Fibroblast of villous mesenchyme (primary cell): ENCODE measurements at regions not wholly inside any gene's neighbourhood (a gene's known extent, or its start where the extent isn't known, plus 50 kb on each side); places are given as distances from the start of the nearest gene placed in this dataset.

Experiments
- DNase-seq: peaks from one replicate; pipeline ENCODE4 v3.0.0-alpha.2; 2010; ENCODE audit warnings: low read depth
- H3K4me3 ChIP-seq: 2 replicates; pipeline ENCODE4 v1.5.1; 2011; ENCODE audit warnings: low read depth, mild to moderate bottlenecking, low read length
- TF ChIP-seq, protein P1 (sequence below): IDR thresholded peaks from 2 replicates; pipeline ENCODE4 v1.5.1; 2012; ENCODE audit warnings: low read depth, mild to moderate bottlenecking, low read length; ENCODE audit not compliant: insufficient read depth

DNA sequence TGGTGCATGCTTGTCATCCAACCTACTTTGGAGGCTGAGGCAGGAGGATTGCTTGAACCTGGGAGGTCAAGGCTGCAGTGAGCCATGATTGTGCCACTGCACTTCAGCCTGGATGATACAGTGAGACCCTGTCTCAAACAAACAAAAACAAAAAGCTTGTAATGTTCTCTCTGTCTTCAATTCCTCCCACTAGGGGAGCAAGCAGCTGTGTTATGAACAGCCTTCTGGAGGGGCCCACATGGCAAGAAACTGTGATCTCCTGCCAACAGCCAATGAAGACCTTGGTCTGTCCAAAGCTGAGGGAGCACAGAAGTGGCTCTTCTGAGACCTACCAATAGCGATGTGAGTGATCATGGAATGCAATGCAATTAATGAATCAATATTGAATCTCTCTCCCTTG lies 229.2 kb downstream of the SEC23IP start:
- TF ChIP-seq, protein P1, sequence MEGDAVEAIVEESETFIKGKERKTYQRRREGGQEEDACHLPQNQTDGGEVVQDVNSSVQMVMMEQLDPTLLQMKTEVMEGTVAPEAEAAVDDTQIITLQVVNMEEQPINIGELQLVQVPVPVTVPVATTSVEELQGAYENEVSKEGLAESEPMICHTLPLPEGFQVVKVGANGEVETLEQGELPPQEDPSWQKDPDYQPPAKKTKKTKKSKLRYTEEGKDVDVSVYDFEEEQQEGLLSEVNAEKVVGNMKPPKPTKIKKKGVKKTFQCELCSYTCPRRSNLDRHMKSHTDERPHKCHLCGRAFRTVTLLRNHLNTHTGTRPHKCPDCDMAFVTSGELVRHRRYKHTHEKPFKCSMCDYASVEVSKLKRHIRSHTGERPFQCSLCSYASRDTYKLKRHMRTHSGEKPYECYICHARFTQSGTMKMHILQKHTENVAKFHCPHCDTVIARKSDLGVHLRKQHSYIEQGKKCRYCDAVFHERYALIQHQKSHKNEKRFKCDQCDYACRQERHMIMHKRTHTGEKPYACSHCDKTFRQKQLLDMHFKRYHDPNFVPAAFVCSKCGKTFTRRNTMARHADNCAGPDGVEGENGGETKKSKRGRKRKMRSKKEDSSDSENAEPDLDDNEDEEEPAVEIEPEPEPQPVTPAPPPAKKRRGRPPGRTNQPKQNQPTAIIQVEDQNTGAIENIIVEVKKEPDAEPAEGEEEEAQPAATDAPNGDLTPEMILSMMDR = no peak
- no peak overlapping the region for H3K4me3 ChIP-seq
- no peak for DNase-seq

DNA sequence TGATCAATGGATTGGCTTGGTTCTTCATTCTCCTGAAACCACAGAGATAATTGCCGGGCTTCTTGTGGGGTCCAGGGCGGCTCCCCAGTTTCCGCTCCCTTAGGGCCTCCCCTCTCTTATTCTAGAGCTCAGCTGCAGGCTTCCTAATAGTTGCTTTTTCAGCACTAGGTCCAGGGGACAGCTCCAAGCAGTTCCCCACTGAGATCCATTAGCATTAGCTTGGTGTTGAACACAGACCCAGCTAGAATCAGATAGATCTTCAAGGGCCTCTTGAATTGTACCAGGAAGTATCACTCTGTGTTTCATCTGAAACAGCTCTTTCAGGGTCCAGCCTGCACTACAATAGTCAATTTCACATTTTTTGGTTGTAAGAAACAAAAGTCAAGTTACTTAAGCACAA lies 238.7 kb downstream of the SEC23IP start:
- H3K4me3 ChIP-seq = no peak overlapping the region
- TF ChIP-seq, protein P1 = no peak
- no peak for DNase-seq

DNA sequence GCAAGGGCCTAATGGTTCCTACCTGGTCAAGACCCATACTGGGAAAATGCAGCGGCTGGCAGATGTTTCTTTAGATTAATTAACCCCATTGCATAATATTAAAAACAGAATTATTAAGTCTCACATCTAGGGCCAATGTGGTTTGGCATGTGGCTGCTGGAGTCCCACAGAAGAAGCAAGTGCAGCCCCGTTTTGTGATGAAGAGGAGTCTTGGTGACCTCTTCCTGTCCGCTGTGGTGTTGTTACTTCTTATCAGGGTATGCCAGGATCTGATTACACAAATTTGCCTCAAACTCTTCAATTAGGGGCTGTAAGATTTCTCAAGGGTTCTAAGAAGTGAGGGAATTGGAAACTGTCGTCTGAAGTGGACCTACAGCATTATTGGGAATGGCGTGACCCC lies 240.3 kb downstream of the SEC23IP start:
- no peak for DNase-seq
- no peak overlapping the region for H3K4me3 ChIP-seq
- TF ChIP-seq, protein P1 = no peak

DNA sequence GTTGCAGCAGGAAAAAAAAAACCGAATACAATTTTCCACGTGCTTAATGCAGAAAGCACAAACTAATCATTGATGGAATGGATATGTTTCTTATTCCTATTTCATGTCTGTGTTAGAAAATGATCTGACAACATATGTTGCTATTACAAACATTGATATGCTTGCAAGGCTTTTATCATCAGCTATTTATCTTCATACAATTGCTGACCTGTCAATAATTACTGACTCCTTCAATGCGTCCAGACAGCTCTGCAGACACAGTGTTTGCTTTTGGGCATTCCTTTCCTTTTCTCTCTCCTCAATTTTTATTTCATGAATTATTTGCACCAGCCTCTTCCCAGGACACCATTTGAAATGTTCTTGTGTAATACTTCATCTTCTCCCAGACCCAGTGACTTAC lies 246.2 kb downstream of the SEC23IP start:
- H3K4me3 ChIP-seq = no peak overlapping the region
- TF ChIP-seq, protein P1 = no peak
- DNase-seq = no peak

DNA sequence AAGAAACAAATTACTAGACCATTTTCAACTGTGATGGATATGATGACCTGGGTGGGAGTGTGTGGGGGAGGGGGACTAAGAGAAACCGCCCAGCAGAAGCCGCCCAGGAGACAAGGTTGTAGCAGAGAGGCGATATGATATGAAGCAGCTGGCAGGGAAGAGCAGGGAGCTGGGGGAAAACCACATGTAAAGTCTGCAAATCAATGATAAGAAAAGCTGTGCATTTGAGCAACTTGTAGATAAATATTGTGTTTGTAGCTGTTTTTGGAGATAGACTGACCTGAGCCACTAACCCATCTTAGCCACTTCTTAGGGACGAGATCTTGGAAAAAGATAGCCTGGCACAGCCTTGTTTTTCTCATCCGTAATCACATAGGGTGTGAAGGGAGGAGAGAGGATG lies 252.6 kb downstream of the SEC23IP start:
- TF ChIP-seq, protein P1 = no peak
- DNase-seq = no peak
- no peak overlapping the region for H3K4me3 ChIP-seq

DNA sequence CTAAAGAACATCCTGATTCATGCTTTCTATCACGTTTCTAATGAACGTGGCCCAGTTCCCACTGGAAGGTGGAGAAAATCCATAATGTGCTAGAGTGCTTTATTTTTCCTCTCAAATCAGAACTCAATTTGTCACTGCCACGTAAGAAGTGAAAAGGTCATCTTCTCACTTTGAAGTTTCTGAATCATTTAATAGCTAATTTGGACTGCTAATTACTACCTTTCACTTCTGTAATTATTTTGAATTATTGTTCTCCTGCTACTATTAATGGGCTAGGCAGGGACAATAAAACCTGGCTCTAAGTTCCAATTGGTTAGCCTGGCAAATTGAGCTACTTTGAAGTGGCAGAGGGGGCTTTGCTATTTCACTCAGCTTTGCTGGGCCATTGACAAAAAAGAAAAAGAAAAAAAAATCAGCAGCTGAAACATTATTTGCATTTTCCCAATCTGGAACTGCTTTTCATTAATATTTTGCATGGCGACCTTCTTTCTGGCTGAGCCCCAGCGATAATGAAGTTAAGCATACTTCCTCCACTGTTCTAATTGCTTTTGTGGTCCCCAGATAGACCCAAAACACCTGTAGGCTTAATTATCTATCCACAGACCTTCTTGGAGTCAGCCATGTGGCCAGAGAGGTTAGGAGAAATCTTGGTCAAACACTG lies 264.2 kb downstream of the SEC23IP start:
- no peak for DNase-seq
- H3K4me3 ChIP-seq = no peak overlapping the region
- TF ChIP-seq, protein P1 = no peak

DNA sequence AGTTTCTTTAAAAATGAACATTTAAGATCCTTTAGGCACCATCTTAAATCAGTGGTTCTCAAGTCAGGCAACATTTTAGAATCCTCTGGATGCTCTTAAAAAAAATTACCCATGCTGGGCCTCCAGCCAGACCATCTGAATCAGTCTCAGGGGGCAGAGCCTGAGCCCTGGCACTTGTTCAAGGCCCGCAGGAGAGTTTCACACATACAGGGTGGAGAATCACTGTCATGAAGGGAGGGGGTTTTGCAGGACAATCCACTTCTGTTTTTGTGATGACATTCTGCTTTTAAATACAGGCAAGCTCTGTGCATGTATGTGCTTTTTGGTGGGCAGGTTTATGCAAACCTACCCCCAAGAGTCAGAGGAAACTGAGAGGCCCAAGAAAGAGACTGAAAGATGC lies 268.6 kb downstream of the SEC23IP start:
- no peak overlapping the region for H3K4me3 ChIP-seq
- no peak for DNase-seq
- TF ChIP-seq, protein P1 = no peak
